HG03558 (cell line): ENCODE measurements at regions not wholly inside any gene's neighbourhood (a gene's known extent, or its start where the extent isn't known, plus 50 kb on each side); places are given as distances from the start of the nearest gene placed in this dataset.

ENCODE experiments used
- ATAC-seq: cut with Tn5 transposase; IDR thresholded peaks from one replicate; pipeline ENCODE4 v1.9.1; 2021; ENCODE audit warnings: moderate number of reproducible peaks; ENCODE audit not compliant: unreplicated experiment; ENCODE audit errors: extremely low read depth

DNA sequence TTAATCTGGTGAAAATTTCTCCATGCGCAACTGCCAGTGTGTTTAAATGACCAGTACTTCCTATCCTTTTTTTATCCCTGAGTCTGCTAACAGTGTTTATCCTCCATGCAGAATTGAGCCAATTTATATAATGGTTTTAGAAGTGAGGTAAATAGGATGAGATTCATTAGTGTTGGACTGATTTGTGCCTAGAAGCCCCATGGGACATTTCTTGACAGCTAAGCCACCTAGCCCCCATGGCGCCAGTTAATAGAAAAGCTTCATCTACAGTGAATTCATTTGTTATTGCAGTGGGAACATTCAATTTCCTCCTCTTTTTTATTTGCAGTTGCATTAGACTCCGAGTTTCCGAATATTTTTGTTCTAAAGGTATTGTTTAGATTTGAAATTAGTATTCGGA, 175.6 kb downstream of the ARL6IP6 start:
- no peak for ATAC-seq

DNA sequence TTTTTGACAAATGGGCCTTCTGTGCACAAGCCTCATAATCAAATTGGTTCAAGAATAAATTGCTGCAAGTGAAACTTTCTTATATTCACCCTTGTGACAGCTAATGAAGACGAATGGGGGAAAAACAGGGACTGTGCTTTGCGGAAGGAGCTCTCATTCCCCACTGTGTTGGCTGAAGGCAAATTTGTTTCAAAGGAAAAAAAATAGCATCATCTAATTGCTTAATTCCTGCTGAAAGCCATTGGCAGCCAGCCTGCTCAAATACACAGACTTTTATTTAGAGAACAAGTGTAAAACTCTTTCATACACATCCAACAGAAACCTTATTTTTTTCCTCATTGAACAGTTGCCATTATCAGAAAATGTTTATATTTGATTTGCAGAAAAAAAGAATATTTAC, 172.3 kb downstream of the ARL6IP6 start:
- no peak for ATAC-seq

GRCh38 chr2:152883951-152884487, 165.6 kb downstream of the ARL6IP6 start:
- ATAC-seq, result no peak

DNA sequence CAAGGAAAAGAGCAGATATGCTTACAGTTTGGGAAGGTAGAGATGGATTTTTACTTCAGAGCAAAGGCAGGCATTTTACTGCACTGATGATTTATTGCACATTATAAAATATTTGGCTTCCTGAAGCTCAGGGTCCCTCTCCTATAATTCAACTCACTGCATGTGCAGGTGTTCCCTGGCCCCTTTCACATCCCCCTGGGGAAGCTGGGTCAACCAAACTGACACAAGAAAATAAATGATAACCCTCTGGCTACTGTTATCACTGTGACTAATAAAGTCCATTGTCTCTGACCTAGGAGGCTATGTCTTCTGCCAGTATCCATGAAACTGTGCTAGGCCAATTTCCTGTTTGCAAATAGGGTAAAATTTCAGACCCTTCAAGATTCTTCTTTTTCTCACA, 163.1 kb downstream of the ARL6IP6 start:
- no peak for ATAC-seq

DNA sequence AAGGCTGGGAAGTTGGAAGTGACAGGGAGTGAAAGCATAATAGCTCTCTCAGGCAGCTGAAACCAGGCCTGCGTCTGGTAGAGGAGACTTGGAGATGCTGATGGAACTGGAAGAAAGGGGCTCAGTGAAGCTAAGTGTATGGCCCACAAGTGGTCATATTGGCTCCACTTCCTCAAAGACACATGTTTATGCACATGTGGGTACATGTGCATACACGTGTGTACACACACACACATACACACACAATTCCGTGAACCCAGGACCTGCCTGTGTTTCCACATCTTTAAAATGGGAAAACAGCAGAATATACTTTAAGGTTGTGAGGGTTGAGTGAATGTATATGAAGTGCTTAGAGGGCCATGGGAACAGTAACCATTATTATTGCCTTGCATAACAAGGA, 160.9 kb downstream of the ARL6IP6 start:
- ATAC-seq, result no peak

GRCh38 chr2:152875701-152876695, 157.6 kb downstream of the ARL6IP6 start:
- ATAC-seq, result no peak

- ATAC-seq, result no peak
Observed at GRCh38 chr2:152874955-152875354, 156.5 kb downstream of the ARL6IP6 start.

- ATAC-seq, result no peak
Observed at GRCh38 chr2:152870239-152870638, 151.8 kb downstream of the ARL6IP6 start.

DNA sequence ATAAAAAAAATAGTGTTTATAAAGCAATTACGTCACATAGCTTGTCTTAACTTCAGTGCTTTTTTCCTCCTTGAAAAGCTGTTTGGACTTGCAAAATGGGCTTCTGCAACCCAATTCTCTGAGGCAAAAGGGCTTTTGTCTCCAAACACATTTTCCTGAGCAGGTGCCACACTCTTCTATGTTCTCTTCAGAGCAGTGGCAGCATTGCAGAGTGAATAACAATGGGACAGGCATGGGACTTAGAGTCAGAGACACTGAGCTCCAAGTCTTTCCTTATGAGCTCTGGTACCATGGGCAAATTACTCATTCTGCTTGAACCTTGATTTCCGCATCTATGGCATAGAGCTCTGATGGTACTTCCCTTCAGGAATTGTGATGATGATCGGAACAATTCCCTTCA, 149.0 kb downstream of the ARL6IP6 start:
- no peak for ATAC-seq

GRCh38 chr2:152864601-152865149, 146.3 kb downstream of the ARL6IP6 start:
- ATAC-seq, result no peak

DNA sequence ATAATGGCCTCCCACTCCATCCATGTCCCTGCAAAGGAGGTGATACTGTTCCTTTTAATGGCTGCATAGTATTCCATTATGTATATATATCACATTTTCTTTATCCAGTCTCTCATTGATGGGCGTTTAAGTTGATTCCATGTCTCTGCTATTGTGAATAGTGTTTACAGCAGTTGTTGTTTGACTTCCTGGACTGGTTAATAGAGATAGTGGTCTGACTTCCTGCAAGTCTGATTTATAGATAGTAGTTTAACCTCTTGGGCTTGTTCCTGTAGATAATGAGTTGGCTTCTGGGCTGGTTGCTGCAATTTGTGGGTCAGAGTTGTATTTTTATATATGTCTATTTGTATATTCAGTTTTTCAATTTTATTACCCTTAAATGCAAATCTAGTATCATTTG, 145.4 kb downstream of the ARL6IP6 start:
- ATAC-seq, result no peak

DNA sequence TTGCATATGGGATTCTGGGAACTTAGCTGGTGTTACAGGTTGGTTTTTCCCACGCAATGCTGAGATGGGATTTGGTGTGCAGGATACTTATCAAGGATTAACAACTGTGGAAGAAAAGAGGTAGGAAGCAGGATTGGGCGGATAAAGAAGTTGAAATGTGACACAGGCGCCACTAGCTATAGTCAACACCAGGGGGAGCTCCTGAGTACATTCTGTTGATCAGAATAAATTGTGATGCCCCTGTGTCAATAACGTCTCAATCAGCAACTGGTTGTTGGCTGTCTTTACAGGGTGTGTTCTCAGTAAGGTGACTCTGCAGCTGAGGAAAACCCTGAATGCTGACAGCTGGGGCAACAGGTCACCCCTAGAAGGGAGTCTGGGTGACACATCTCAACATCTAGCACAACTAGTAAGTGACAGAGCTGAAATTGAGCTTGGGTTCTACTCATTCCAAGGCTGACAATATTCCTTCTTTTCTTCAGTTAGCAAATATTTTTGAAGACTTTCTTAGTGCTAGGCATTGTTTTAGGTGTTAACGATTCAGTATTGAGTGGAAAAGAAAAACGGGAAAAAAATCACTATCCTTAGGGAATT, 143.0 kb downstream of the ARL6IP6 start:
- ATAC-seq, result no peak

- ATAC-seq, result no peak
Observed at GRCh38 chr2:152858594-152859265, 140.3 kb downstream of the ARL6IP6 start.

- ATAC-seq, result no peak
Observed at GRCh38 chr2:152846697-152847470, 128.5 kb downstream of the ARL6IP6 start.

- no peak for ATAC-seq
Observed at GRCh38 chr2:152835674-152836073, 117.3 kb downstream of the ARL6IP6 start.

DNA sequence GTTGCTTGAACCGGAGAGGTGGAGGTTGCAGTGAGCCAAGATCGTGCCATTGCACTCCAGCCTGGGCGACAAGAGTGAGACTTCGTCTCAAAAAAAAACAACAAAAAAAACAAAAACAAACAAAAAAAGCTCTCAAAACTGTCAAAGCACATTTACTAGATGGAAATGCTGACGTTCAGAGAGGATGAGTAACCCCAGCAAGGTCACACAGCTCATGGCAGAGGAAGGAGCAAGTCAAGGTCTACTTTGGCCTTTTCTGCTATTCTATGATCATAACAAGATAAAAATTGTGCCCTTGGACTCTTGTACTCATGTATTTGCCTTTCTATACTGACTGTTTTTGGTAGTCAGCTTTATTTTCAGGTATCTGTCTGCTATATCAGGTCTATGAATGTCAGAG, 109.5 kb downstream of the ARL6IP6 start:
- no peak for ATAC-seq

- no peak for ATAC-seq
Observed at GRCh38 chr2:152826581-152827279, 108.3 kb downstream of the ARL6IP6 start.

DNA sequence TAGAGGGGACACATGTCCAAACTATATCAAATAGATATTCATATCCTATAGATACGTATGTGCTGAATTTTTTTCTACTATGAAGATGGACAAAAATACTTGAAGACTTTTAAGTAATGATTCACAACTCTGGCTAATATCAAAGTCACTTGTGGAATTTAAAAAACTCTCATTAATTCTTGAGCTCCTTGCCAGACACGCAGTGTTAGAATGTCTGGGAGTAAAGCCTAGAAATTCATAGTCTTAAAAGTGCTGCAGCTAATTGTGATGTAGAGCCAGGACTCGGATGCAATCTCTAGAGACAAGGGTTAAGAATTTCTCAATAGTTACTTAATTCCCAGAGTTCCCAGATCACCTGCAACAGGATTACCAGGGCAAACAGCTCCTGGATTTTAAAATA, 107.4 kb downstream of the ARL6IP6 start:
- no peak for ATAC-seq

DNA sequence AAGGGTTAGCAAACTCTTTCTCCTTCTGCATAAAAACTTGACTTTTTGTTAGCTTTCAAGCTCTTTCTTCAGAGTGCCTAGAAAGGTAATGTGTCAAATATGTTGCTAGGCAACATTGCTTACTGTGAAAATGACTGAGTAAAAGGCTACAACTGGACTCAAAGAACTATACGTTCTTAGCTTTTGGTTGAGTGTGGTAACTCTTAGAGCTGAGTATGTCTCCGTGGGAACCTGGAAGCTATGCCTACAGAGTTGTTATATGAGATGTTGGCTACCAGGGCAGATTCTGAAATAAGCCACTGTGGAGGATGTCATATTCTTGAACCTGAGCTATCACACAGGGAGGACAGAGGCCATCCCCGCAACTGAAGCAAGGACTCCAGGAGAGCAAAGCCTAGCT, 105.5 kb downstream of the ARL6IP6 start:
- ATAC-seq, result no peak
